ENCODE measurements at regions not wholly inside any gene's neighbourhood (a gene's known extent, or its start where the extent isn't known, plus 50 kb on each side); places are given as distances from the start of the nearest gene placed in this dataset.

- TF ChIP-seq CTCF (IDR thresholded peaks at IDR 0.05; ENCODE audit: low read depth, low read length, missing input control) (no peak), RAD21 (IDR thresholded peaks at IDR 0.05) (no peak), GABPA (IDR thresholded peaks at IDR 0.05 in 1 of 2, conservative IDR thresholded peaks at IDR 0.05 in 1 of 2) (no peak), MAX (IDR thresholded peaks at IDR 0.05) (no peak), HNF4G (IDR thresholded peaks at IDR 0.05) (no peak), TAF1 (conservative IDR thresholded peaks at IDR 0.05) (no peak), REST (IDR thresholded peaks at IDR 0.05) (no peak), EGR1 (IDR thresholded peaks at IDR 0.05; ENCODE audit: low read depth in 2 of 2) (no peak), YY1 (IDR thresholded peaks at IDR 0.05) (no peak), HNF4A (conservative IDR thresholded peaks at IDR 0.05) (no peak), ATF3 (IDR thresholded peaks at IDR 0.05) (no peak)
These were observed 209.8 kb downstream of the TFAP2A start for GRCh38 chr6:10205120-10205519.

Data from liver (tissue), 3 donors.